ENCODE measurements at regions not wholly inside any gene's neighbourhood (a gene's known extent, or its start where the extent isn't known, plus 50 kb on each side); places are given as distances from the start of the nearest gene placed in this dataset.

- TF ChIP-seq CTCF (IDR thresholded peaks at IDR 0.05; ENCODE audit: control extremely low read depth, extremely low read depth, low read depth, missing control alignments): no peak
- ChIA-PET CTCF (no interaction called here), POLR2A (no interaction called here)
- no peak for DNase-seq (ENCODE audit: extremely low spot score)
Measured at GRCh38 chr6:81556551-81556950, 195.9 kb downstream of the TENT5A start.

GRCh38 chr6:81553216-81553615, 199.3 kb downstream of the TENT5A start:
- no peak for DNase-seq (ENCODE audit: extremely low spot score)
- CTCF ChIA-PET: no interaction called here
- TF ChIP-seq CTCF (IDR thresholded peaks at IDR 0.05; ENCODE audit: control extremely low read depth, extremely low read depth, low read depth, missing control alignments): no peak
- POLR2A ChIA-PET: no interaction called here

GRCh38 chr6:81552644-81553043, 199.8 kb downstream of the TENT5A start:
- ChIA-PET CTCF (no interaction called here), POLR2A (no interaction called here)
- TF ChIP-seq CTCF (IDR thresholded peaks at IDR 0.05; ENCODE audit: control extremely low read depth, extremely low read depth, low read depth, missing control alignments): no peak
- no peak for DNase-seq (ENCODE audit: extremely low spot score)

GRCh38 chr6:81547149-81547548, 205.3 kb downstream of the TENT5A start:
- ChIA-PET POLR2A (no interaction called here), CTCF (no interaction called here)
- no peak for DNase-seq (ENCODE audit: extremely low spot score)
- TF ChIP-seq CTCF (IDR thresholded peaks at IDR 0.05; ENCODE audit: control extremely low read depth, extremely low read depth, low read depth, missing control alignments): no peak

- CTCF ChIA-PET: interaction anchor here (1.0 kb wide), 1 partner anchor 37 kb away, joined by 3 read pairs; no protein-coding TSS in a partner anchor
Measured at GRCh38 chr6:81534934-81535465, 217.5 kb downstream of the TENT5A start.

GRCh38 chr6:81531869-81532561, 220.5 kb downstream of the TENT5A start:
- no peak for DNase-seq (ENCODE audit: extremely low spot score)
- no peak for TF ChIP-seq CTCF (IDR thresholded peaks at IDR 0.05; ENCODE audit: control extremely low read depth, extremely low read depth, low read depth, missing control alignments)
- ChIA-PET POLR2A (no interaction called here), CTCF (no interaction called here)

More at GRCh38 chr6:81534934-81535465, 217.5 kb downstream of the TENT5A start:
- DNase-seq (ENCODE audit: extremely low spot score): no peak
- POLR2A ChIA-PET: no interaction called here
- no peak for TF ChIP-seq CTCF (IDR thresholded peaks at IDR 0.05; ENCODE audit: control extremely low read depth, extremely low read depth, low read depth, missing control alignments)

Measured in GM10248 (cell line).